ENCODE measurements at regions not wholly inside any gene's neighbourhood (a gene's known extent, or its start where the extent isn't known, plus 50 kb on each side); places are given as distances from the start of the nearest gene placed in this dataset.

- TF ChIP-seq CTCF (IDR thresholded peaks at IDR 0.05 in 8 of 11, conservative IDR thresholded peaks at IDR 0.05 in 3 of 11) (no peak), POLR2AphosphoS5 (IDR thresholded peaks at IDR 0.05) (no peak), POLR2A (IDR thresholded peaks at IDR 0.05) (no peak)
Observed at GRCh38 chr1:58861076-58861475, 77.2 kb upstream of the JUN start.

Data from spleen (tissue), 7 donors.